ENCODE measurements at regions not wholly inside any gene's neighbourhood (a gene's known extent, or its start where the extent isn't known, plus 50 kb on each side); places are given as distances from the start of the nearest gene placed in this dataset.

- TF ChIP-seq EZH2 (IDR thresholded peaks at IDR 0.05; ENCODE audit: low read depth), result no peak
- TF ChIP-seq, protein P1, sequence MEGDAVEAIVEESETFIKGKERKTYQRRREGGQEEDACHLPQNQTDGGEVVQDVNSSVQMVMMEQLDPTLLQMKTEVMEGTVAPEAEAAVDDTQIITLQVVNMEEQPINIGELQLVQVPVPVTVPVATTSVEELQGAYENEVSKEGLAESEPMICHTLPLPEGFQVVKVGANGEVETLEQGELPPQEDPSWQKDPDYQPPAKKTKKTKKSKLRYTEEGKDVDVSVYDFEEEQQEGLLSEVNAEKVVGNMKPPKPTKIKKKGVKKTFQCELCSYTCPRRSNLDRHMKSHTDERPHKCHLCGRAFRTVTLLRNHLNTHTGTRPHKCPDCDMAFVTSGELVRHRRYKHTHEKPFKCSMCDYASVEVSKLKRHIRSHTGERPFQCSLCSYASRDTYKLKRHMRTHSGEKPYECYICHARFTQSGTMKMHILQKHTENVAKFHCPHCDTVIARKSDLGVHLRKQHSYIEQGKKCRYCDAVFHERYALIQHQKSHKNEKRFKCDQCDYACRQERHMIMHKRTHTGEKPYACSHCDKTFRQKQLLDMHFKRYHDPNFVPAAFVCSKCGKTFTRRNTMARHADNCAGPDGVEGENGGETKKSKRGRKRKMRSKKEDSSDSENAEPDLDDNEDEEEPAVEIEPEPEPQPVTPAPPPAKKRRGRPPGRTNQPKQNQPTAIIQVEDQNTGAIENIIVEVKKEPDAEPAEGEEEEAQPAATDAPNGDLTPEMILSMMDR (conservative IDR thresholded peaks at IDR 0.05), result no peak
Observed at GRCh38 chr1:114235960-114236359, 82.3 kb upstream of the SYT6 start.

All from PC-9 (cell line).